Kidney (tissue), 13 donors: ENCODE measurements at regions not wholly inside any gene's neighbourhood (a gene's known extent, or its start where the extent isn't known, plus 50 kb on each side); places are given as distances from the start of the nearest gene placed in this dataset.

Source experiments
- DNase-seq, 5 donors: peaks; one replicate each; pipeline ENCODE4 v3.0.0-alpha.2; 2013 to 2020
- FAIRE-seq: peaks from 2 replicates; lab custom pipeline; 2012; peaks lifted over from hg19 to GRCh38; lab: Jason Lieb, UNC
- H3K27ac ChIP-seq, 2 donors: one replicate each; pipeline ENCODE4 v1.7.0; 2013; ENCODE audit warnings: low read depth in 2 of 2, low read length in 2 of 2, inconsistent platforms in 1 of 2
- H3K27me3 ChIP-seq: one replicate; pipeline ENCODE4 v1.7.1; 2013; ENCODE audit warnings: low read length, inconsistent platforms; ENCODE audit not compliant: control insufficient read depth, insufficient read depth
- H3K36me3 ChIP-seq, 3 donors: one replicate each; pipeline versions ENCODE4 v1.7.0 to v1.7.1; 2013; ENCODE audit warnings: low read length in 3 of 3, control low read depth in 1 of 3, inconsistent platforms in 1 of 3; ENCODE audit not compliant: insufficient read depth in 3 of 3, control insufficient read depth in 2 of 3
- H3K4me1 ChIP-seq, 3 donors: one replicate each; pipeline versions ENCODE4 v1.7.0 to v1.7.1; 2013; ENCODE audit warnings: low read length in 3 of 3, inconsistent platforms in 1 of 3, low read depth in 1 of 3; ENCODE audit not compliant: control insufficient read depth in 2 of 3, insufficient read depth in 2 of 3
- H3K4me3 ChIP-seq, 3 donors: one replicate each; pipeline versions ENCODE4 v1.7.0 to v1.8.1; 2013; ENCODE audit warnings: low read length in 3 of 3, control low read depth in 1 of 3, inconsistent platforms in 1 of 3
- H3K9ac ChIP-seq, 3 donors: one replicate each; pipeline versions ENCODE4 v1.7.0 to v1.7.1; 2013; ENCODE audit warnings: low read length in 3 of 3, control low read depth in 1 of 3, inconsistent platforms in 1 of 3
- H3K9me3 ChIP-seq, 3 donors: one replicate each; pipeline versions ENCODE4 v1.7.0 to v1.7.1; 2013; ENCODE audit warnings: low read length in 3 of 3, control low read depth in 1 of 3, inconsistent platforms in 1 of 3; ENCODE audit not compliant: control insufficient read depth in 2 of 3, insufficient read depth in 1 of 3
- intact Hi-C: fragments of 100-400 bp; cut with DNase I; formaldehyde crosslinking; loops from one replicate; pipeline ENCODE4 v1.11.1; 2022
- TF ChIP-seq, protein P1 (sequence below): IDR thresholded peaks from 3 replicates; pipeline ENCODE4 v1.5.1; 2012; ENCODE audit warnings: mild to moderate bottlenecking, moderate library complexity, borderline replicate concordance; ENCODE audit not compliant: insufficient read depth; ENCODE audit errors: extremely low read depth
- donor health status: control.
- donor health status: control.
- donor health status: control.
- donor health status: control.
- donor health status: control.
- donor health status: DM: yes; HTN: yes; CAD: no.
- donor health status: Normal renal cell carcinoma (clear cell type).

- DNase-seq, result no peak
- intact Hi-C loops, result no loop called here
- Histone ChIP-seq H3K27me3 (no peaks in the 10 kb centered on the region), H3K27ac (no peak overlapping the region), H3K36me3 (no peaks in the 10 kb centered on the region), H3K9me3 (peaks cover 0 to 9% (median 0%) of the 10 kb centered on the region in 3 donors), H3K9ac (no peak overlapping the region), H3K4me1 (no peaks in the 10 kb centered on the region), H3K4me3 (no peak overlapping the region)
- TF ChIP-seq, protein P1, sequence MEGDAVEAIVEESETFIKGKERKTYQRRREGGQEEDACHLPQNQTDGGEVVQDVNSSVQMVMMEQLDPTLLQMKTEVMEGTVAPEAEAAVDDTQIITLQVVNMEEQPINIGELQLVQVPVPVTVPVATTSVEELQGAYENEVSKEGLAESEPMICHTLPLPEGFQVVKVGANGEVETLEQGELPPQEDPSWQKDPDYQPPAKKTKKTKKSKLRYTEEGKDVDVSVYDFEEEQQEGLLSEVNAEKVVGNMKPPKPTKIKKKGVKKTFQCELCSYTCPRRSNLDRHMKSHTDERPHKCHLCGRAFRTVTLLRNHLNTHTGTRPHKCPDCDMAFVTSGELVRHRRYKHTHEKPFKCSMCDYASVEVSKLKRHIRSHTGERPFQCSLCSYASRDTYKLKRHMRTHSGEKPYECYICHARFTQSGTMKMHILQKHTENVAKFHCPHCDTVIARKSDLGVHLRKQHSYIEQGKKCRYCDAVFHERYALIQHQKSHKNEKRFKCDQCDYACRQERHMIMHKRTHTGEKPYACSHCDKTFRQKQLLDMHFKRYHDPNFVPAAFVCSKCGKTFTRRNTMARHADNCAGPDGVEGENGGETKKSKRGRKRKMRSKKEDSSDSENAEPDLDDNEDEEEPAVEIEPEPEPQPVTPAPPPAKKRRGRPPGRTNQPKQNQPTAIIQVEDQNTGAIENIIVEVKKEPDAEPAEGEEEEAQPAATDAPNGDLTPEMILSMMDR, result no peak
- FAIRE-seq, result no peak
These were observed 66.6 kb downstream of the SHOC1 start for GRCh38 chr9:111728143-111728542.

GRCh38 chr9:111726949-111727348 lies 65.5 kb downstream of the GNG10 start:
- H3K36me3 ChIP-seq, result no peaks in the 10 kb centered on the region
- DNase-seq, result no peak
- no peak overlapping the region for H3K4me3 ChIP-seq
- H3K4me1 ChIP-seq, result no peaks in the 10 kb centered on the region
- intact Hi-C loops, result no loop called here
- no peak for FAIRE-seq
- peaks cover 0 to 9% (median 0%) of the 10 kb centered on the region in 3 donors for H3K9me3 ChIP-seq
- no peaks in the 10 kb centered on the region for H3K27me3 ChIP-seq
- TF ChIP-seq, protein P1, result no peak
- H3K27ac ChIP-seq, result no peak overlapping the region
- no peak overlapping the region for H3K9ac ChIP-seq

GRCh38 chr9:111720174-111720573 lies 58.8 kb downstream of the GNG10 start:
- no peak for DNase-seq
- FAIRE-seq, result no peak
- H3K9me3 ChIP-seq, result no peaks in the 10 kb centered on the region
- H3K9ac ChIP-seq, result no peak overlapping the region
- H3K36me3 ChIP-seq, result no peaks in the 10 kb centered on the region
- no peak overlapping the region for H3K27ac ChIP-seq
- no peaks in the 10 kb centered on the region for H3K27me3 ChIP-seq
- H3K4me3 ChIP-seq, result no peak overlapping the region
- intact Hi-C loops, result no loop called here
- TF ChIP-seq, protein P1, result no peak
- no peaks in the 10 kb centered on the region for H3K4me1 ChIP-seq
